Stimulated activated naive CD8-positive, alpha-beta T cell treated with anti-CD3 and anti-CD28 coated beads, Interleukin-15, amount 100 ng/mL, for 72 hours (primary cell): ENCODE measurements at regions not wholly inside any gene's neighbourhood (a gene's known extent, or its start where the extent isn't known, plus 50 kb on each side); places are given as distances from the start of the nearest gene placed in this dataset.
A peak's percentile ranks its signal among the peaks of the same experiment; 100 is the strongest.

Experiments used
- ATAC-seq: fragments of 150-1000 bp; cut with Tn5 transposase; 2 replicates; pipeline ENCODE4 v1.10.0; 2021; ENCODE audit warnings: mild to moderate bottlenecking, moderate library complexity
- DNase-seq, 2 donors: peaks; one replicate each; pipeline ENCODE4 v3.0.0; 2021 to 2022
- H3K27ac Mint-ChIP-seq, 2 donors: one replicate each; pipeline ENCODE4 v1.8.0; 2022; ENCODE audit warnings: mild to moderate bottlenecking in 2 of 2, mixed read lengths in 2 of 2, moderate library complexity in 2 of 2
- H3K27me3 Mint-ChIP-seq: one replicate; pipeline ENCODE4 v1.8.0; 2022; ENCODE audit warnings: mixed read lengths
- H3K4me1 Mint-ChIP-seq: one replicate; pipeline ENCODE4 v1.8.0; 2022; ENCODE audit warnings: mild to moderate bottlenecking, mixed read lengths
- H3K4me3 Mint-ChIP-seq, 2 donors: one replicate each; pipeline ENCODE4 v1.8.0; 2022; ENCODE audit warnings: mild to moderate bottlenecking in 2 of 2, mixed read lengths in 2 of 2, moderate library complexity in 1 of 2
- H3K9me3 Mint-ChIP-seq, 2 donors: one replicate each; pipeline ENCODE4 v1.8.0; 2022; ENCODE audit warnings: mixed read lengths in 2 of 2

DNA sequence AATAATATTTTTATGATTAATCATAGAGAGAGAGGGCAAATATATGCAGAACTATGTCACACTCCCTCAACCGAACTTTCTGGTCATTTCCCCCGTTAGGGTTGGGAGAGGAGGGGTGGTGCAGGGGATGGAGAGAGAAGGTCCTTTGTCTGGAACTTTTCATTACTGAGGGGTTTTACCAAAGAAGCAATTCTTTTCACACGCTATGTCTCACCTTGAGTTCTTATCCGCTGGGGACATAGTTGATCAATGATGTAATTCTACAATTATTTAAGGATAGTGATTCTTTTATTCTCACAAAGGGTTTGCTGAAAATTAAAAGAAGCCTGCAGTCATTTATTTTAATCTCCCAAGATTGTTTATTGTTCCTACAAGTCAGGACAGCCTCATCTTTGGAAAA is 98.3 kb upstream of the RUNX1 start:
- no peak overlapping the region for H3K4me3 Mint-ChIP-seq

DNA sequence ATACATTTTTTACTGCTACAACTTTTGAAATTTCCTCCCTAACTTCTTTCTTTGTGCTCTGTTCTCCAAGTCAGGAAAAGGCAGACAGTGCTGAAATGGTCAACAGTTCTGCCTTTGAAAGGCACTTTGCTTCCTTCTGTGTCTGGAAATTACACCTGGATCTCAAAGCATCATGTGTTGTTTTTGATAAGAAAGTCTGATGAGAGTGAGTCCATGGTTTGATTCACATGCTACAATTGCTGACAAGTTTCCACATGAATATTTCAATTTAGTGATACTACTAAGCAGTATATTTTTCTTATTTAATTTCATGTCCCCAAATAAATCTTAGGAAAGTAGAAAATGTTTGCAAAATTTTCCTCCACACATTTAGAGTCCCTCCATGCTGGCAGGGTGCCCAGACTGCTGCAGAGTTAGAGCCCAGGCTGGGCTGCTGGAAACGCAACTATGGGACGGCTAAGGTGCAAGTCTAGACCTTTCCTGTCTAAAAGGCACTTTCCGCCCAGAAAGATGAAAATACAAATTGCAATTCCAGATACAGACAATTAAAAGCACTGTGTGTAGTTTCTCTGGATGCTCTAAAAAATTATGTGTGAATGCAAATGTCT is 96.6 kb upstream of the RUNX1 start:
- H3K4me3 Mint-ChIP-seq: no peak overlapping the region
- ATAC-seq: no peak
- H3K27me3 Mint-ChIP-seq: no peaks in the 10 kb centered on the region
- H3K4me1 Mint-ChIP-seq: peaks cover 37% of the 10 kb centered on the region
- peaks cover 0 to 13% of the 10 kb centered on the region in 2 donors for H3K9me3 Mint-ChIP-seq
- H3K27ac Mint-ChIP-seq: no peak overlapping the region
- DNase-seq: no peak

More for the DNA sequence above, 98.3 kb upstream of the RUNX1 start:
- H3K4me1 Mint-ChIP-seq: peaks cover 49% of the 10 kb centered on the region
- peaks cover 7% of the 10 kb centered on the region in 2 donors for H3K9me3 Mint-ChIP-seq
- no peaks in the 10 kb centered on the region for H3K27me3 Mint-ChIP-seq
- DNase-seq (no peak), ATAC-seq (no peak)
- no peak overlapping the region for H3K27ac Mint-ChIP-seq

DNA sequence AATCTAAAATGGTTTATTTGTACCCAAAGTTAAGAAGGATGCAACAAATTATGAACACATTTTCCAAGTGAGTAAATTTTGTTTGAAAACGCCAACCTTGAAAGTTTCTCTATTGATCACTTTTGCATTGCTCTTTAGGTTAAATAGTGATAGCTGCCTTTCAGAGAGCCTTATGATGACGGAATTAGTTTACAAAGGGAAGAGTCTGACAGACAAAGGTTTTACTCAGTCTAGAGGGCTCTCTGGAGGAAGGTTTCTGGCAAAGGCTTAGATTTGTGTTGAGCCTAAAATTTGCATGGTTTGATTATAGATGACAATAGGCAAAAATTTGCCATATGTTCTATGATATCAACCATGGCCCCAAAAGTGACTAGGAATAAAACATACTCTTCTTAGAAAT is 95.9 kb upstream of the RUNX1 start:
- Mint-ChIP-seq H3K4me1 (peaks cover 29% of the 10 kb centered on the region), H3K27ac (no peak overlapping the region), H3K4me3 (no peak overlapping the region), H3K9me3 (peaks cover 0 to 7% of the 10 kb centered on the region in 2 donors), H3K27me3 (no peaks in the 10 kb centered on the region)
- DNase-seq: no peak
- ATAC-seq: no peak

DNA sequence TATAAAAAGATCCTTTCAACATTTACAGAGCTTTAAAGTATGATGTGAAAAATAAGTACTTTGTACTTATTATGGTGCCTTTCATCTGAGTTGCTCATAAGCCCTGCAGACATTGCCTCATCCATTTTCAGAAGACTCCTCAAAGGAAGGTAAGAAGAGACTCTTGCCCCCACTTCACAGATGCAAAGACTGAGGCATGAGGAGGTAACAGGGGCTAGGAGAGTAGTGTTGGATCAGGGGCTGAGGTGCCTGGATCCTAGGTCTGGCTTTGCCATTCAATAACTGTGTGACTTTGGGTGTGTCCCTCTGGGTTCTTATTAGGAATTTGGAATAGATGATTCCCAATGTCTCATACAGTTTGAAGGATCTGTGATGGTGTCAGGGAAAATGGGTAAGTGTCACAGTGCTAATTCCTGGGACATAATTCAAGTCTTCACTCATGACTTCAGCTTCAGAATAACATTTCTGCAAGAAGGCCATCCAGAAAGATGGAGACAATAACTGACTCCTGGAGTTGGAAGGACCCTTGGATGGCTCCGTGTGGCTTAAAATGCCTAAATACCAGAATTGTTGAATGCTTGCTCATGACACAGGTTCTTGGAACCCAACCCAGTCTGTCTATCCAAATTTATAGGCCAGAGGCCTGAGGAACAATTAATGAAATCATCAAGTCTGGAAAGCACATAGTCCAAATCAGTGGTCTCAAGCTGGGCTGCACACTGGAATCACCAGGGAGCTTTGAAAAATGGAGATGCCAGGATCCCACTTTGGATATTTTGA is 93.1 kb upstream of the RUNX1 start:
- ATAC-seq (no peak), DNase-seq (no peak)
- H3K4me1 Mint-ChIP-seq: peaks cover 25% of the 10 kb centered on the region
- H3K9me3 Mint-ChIP-seq: peaks cover 0 to 6% of the 10 kb centered on the region in 2 donors
- no peak overlapping the region for H3K4me3 Mint-ChIP-seq
- H3K27me3 Mint-ChIP-seq: no peaks in the 10 kb centered on the region
- H3K27ac Mint-ChIP-seq: no peak overlapping the region

DNA sequence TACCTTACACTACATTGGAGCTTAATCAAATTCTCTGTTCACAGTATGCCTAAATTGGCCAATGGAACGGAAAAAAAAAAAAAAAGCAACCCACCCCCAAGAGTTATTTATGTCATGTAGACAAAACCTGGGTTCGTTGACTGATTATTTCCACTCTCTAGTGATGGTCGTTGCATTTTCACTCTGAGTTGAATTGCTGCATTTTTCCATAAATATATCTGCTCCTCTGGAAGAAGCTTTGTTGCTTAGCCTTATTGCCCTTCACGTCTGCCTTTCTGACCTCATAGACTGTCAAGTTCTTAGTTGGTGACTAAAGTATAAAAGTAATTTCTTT is 90.2 kb upstream of the RUNX1 start:
- ATAC-seq (peak; percentile 65), DNase-seq (no peak)
- H3K27me3 Mint-ChIP-seq: no peaks in the 10 kb centered on the region
- H3K4me1 Mint-ChIP-seq: peaks cover 33% of the 10 kb centered on the region
- peaks cover 0 to 6% of the 10 kb centered on the region in 2 donors for H3K9me3 Mint-ChIP-seq
- peak overlapping the region; percentile 82 to 91 for H3K27ac Mint-ChIP-seq
- H3K4me3 Mint-ChIP-seq: peak overlapping the region; percentile 67 to 71

DNA sequence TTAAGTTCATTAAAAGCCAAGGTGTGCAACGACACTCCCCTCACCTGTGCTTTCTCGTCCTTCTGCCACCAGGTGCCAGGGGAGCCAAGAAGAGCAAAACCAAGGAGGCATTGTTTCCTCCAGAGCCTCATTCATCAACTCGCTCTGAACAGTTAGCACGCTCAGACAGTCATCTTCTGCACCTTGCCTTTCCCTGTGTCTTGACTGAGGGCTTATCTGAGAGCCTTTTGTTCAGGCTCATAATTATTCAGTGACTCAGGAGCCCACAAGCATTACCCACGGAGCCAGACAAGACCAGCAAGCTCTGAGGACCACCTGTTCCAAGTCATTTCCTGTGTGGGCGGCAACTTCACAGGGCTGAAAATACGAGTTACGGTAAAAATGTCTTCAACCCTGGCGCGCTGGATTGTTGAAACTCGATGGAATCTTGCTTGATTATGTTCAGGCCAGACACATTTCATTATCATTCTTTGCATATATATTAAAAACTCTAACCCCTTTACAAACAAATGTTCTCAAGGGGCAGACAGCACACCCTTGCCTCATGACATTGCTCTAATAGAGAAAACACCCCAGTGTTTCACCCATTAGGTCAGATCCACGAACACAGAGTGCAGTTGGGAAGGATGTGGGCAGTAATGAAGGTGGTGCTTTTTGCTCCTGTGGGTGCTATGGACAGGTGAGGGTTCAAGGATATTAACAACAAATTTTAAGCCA is 89.7 kb upstream of the RUNX1 start:
- DNase-seq: peak; percentile 67 to 76
- Mint-ChIP-seq H3K27ac (peak overlapping the region; percentile 75 to 82), H3K4me3 (peak overlapping the region; percentile 67 to 71), H3K4me1 (peaks cover 37% of the 10 kb centered on the region), H3K27me3 (no peaks in the 10 kb centered on the region), H3K9me3 (peaks cover 0 to 6% of the 10 kb centered on the region in 2 donors)
- ATAC-seq: peak; percentile 97

DNA sequence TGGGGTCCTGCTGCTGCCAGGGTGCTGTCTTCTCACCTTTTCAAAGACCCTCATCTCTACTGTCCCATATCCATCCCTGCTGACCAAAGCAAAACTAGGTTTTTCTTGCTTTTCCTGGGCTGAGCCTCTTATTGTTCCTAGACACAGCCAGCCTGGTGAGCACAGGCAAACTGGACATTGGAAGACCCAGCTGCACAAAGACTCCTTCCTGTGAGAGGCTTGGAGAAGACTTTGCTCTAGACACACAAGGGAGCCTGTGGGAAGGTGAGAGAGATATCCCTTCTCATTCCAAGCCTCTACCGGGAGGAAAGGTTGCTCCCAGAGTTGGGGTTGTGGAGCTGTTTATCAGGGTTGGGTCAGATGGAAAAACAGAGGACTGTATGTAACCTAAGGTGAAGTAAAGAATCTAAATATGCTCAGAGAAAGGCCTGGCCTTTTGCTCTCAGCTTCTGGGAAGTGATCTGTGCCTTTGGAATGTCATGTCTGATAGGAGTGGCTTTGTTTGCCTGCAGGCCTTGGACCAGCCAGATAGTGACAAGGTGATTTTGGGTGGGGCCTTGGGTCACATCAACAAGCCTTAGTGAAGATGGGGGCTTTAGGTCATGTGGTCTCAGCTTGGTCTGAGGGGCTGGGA is 87.6 kb upstream of the RUNX1 start:
- ATAC-seq (no peak), DNase-seq (no peak)
- Mint-ChIP-seq H3K27me3 (no peaks in the 10 kb centered on the region), H3K4me1 (peaks cover 37% of the 10 kb centered on the region), H3K4me3 (no peak overlapping the region), H3K9me3 (peaks cover 0 to 3% of the 10 kb centered on the region in 2 donors), H3K27ac (no peak overlapping the region)

DNA sequence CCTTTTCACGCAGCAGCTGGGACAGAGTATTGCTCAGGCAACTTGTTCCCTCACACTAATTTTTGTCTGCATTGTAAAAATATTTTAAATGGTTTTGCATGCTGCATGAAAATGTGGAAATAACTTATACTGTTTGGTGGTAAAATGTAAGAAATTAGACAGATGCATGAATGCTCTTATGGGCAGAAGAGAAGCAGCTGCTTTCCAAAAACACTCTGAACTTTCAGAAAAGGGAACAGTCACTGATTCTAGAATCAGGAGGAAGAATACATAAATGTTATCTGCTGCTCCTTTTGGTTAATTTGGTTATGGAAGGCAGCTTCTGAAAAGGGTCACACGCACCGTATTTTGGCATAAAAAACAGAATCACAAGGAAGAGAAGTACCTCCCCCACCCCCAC is 87.0 kb upstream of the RUNX1 start:
- no peaks in the 10 kb centered on the region for H3K27me3 Mint-ChIP-seq
- no peak for DNase-seq
- H3K27ac Mint-ChIP-seq: no peak overlapping the region
- no peak for ATAC-seq
- H3K4me3 Mint-ChIP-seq: no peak overlapping the region
- peaks cover 0 to under 1% of the 10 kb centered on the region in 2 donors for H3K9me3 Mint-ChIP-seq
- peaks cover 37% of the 10 kb centered on the region for H3K4me1 Mint-ChIP-seq

DNA sequence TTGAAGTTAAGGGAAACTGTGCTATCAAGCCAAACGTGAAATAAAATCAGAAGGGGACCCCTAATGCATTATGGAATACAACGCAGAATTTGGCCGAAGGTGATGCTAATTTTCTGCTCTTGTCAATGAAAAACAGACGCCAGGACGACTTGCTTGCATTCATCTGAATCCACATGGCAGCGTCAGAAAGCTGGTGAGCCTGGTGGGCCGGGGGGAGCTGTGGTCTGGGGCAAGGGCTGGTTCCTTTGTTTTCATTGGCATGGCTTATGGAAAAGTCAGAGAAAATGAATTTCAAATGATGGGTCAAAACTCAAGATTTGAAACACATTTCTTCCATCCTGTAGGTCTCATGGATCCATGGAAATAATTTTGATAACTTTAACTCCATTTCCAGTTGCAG is 86.4 kb upstream of the RUNX1 start:
- no peak for DNase-seq
- Mint-ChIP-seq H3K27me3 (no peaks in the 10 kb centered on the region), H3K4me3 (no peak overlapping the region), H3K27ac (no peak overlapping the region), H3K9me3 (peaks cover 0 to 6% of the 10 kb centered on the region in 2 donors), H3K4me1 (peaks cover 37% of the 10 kb centered on the region)
- no peak for ATAC-seq

DNA sequence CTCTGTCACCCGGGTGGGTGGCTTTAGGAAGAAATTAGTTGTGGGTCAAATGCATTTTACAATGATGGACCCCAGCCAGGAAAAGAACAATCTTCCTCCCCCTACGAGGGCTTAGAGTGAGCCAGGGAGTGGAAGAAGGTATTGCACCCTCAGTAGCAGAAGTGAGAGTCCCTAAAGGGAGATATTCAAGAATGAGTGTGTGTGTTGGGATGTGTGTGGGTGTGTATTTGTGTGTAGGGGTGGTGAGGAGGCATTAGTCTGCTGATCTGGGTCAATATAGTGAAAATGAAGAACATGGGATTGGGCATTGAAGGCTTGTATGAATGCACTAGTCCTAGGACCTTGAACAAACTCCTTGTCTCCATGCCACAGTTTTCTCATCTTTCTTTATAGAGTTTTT is 85.2 kb upstream of the RUNX1 start:
- ATAC-seq: no peak
- peaks cover 34% of the 10 kb centered on the region for H3K4me1 Mint-ChIP-seq
- H3K27ac Mint-ChIP-seq: no peak overlapping the region
- no peak overlapping the region for H3K4me3 Mint-ChIP-seq
- peaks cover 4 to 8% of the 10 kb centered on the region in 2 donors for H3K9me3 Mint-ChIP-seq
- no peak for DNase-seq
- no peaks in the 10 kb centered on the region for H3K27me3 Mint-ChIP-seq

DNA sequence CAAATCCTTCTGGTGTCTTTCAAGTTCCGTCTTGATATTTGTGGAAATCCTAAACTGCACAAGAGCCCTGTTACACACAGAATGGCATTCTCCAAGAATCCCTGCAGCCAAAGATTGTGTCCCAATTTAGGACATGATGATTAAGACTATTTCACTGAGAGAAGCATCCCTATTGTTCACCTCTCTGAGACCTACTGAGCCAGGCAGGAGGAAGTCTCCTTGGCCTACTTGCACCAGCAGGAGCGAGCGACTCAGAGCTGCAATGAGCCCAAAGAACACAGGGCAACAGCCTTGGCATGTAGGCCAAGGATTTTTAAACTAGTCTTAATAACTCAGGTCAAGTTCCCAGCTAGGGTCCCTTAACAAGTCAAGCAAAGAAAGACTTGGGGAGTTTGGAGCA is 79.4 kb upstream of the RUNX1 start:
- Mint-ChIP-seq H3K27me3 (no peaks in the 10 kb centered on the region), H3K9me3 (peaks cover 20 to 39% of the 10 kb centered on the region in 2 donors), H3K4me1 (no peaks in the 10 kb centered on the region), H3K27ac (no peak overlapping the region), H3K4me3 (no peak overlapping the region)
- ATAC-seq: no peak
- DNase-seq: no peak

DNA sequence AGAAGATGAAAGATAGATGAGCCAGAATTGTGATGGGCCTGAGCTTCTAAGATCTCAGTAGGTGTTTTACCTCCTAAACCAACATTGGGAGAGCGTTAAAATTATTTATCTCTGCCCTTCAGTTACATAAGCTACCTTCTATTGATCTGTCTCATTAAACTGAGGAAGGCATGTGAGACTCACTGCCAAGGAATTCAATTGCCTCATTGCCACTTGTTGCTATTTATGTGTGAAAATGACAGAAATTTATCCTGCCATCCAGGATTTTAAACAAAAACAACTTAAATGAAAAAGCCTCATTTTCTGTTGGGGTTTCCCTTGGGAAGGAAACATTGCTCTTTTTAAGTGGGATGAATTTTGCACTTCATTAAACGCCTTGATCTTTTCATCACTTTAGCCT is 78.7 kb upstream of the RUNX1 start:
- Mint-ChIP-seq H3K27me3 (no peaks in the 10 kb centered on the region), H3K4me1 (no peaks in the 10 kb centered on the region), H3K4me3 (no peak overlapping the region), H3K27ac (no peak overlapping the region), H3K9me3 (peaks cover 25 to 39% of the 10 kb centered on the region in 2 donors)
- no peak for ATAC-seq
- no peak for DNase-seq

DNA sequence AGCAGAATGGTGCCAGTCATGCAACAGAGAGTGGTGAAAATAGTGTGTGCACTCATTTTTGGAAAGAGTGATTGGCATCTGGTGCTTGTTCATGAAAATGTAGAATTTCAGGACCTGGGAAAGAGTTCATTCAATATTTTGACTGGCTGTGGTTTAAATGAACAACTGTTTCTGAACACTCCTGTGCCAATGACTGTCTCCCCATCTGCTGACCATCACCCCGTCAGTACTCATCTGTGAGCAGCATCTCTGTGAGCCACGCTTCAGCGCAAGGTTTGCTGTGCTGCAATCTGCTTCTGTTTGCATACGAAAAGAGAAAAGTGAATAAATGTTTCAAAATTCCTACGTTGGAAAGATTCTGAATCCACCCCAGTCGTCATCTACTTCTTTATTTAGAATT is 77.9 kb upstream of the RUNX1 start:
- no peaks in the 10 kb centered on the region for H3K27me3 Mint-ChIP-seq
- no peak overlapping the region for H3K27ac Mint-ChIP-seq
- no peak for DNase-seq
- no peak for ATAC-seq
- H3K9me3 Mint-ChIP-seq: peaks cover 25 to 39% of the 10 kb centered on the region in 2 donors
- H3K4me3 Mint-ChIP-seq: no peak overlapping the region
- H3K4me1 Mint-ChIP-seq: no peaks in the 10 kb centered on the region

DNA sequence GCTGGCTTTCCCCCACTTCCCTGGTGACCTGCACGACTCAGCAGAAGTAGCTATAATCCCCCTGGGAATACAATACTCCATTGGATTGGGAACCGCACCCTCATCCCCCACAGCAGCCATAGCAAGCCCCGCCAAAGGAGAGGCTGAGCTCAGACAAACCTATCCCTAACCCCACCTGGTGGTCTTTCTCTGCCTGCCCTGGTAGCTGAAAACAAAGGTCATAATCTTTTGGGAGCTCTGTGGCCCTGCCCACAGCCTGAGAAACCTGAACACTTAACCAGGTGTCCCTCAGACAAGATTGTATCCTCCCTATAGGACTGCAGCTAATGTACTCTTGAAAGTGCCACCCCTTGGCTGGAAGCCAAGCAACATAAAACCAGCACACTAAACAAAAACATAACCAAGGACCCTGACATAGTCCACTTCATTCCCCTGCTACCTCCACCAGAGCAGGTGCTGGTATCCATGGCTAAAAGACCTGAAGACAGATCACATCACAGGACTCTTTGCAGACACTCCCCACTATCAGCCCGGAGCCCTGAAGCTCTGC is 71.6 kb upstream of the RUNX1 start:
- H3K4me3 Mint-ChIP-seq: no peak overlapping the region
- no peak for DNase-seq
- H3K9me3 Mint-ChIP-seq: peaks cover 19 to 22% of the 10 kb centered on the region in 2 donors
- H3K27ac Mint-ChIP-seq: no peak overlapping the region
- no peak for ATAC-seq
- no peaks in the 10 kb centered on the region for H3K4me1 Mint-ChIP-seq
- peaks cover 20% of the 10 kb centered on the region for H3K27me3 Mint-ChIP-seq

DNA sequence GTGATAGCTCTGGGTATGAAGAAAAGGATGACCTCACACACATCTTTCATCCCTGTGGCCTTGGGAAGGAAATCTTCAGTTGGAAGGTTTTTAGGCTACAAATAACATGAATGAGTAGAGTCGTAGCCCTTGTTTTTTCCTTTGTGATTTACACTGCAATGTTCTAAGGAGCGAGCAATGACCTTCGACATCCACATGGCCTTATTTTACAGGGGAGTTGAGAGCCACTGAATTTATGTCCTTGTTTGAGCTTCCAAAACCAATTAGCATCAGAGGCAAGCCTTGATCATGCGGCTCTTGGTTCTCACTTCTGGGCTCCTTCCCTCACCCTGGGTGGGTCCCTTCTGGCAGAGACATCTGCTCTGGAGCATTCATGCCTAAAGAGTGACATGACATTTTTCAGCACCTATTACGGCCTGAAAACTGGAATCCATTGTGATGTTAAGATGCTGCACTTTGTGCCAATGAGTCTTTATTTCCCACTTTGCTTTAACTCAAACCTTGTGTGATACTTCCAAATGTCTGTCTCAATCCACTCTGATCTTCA is 70.5 kb upstream of the RUNX1 start:
- H3K27ac Mint-ChIP-seq: no peak overlapping the region
- no peak overlapping the region for H3K4me3 Mint-ChIP-seq
- no peaks in the 10 kb centered on the region for H3K4me1 Mint-ChIP-seq
- ATAC-seq: no peak
- peaks cover 7 to 14% of the 10 kb centered on the region in 2 donors for H3K9me3 Mint-ChIP-seq
- no peak for DNase-seq
- peaks cover 20% of the 10 kb centered on the region for H3K27me3 Mint-ChIP-seq
